Nephron progenitor cell (in vitro differentiated cells): ENCODE measurements at regions not wholly inside any gene's neighbourhood (a gene's known extent, or its start where the extent isn't known, plus 50 kb on each side); places are given as distances from the start of the nearest gene placed in this dataset.

Experiments
- DNase-seq: peaks from one replicate; pipeline ENCODE4 v3.0.0; 2021
- H3K27ac Mint-ChIP-seq: 2 replicates; pipeline ENCODE4 v1.8.0; 2021; ENCODE audit warnings: mild to moderate bottlenecking, moderate library complexity, mixed read lengths
- H3K27me3 Mint-ChIP-seq: 2 replicates; pipeline ENCODE4 v1.8.0; 2021; ENCODE audit warnings: mild to moderate bottlenecking, low read depth, mixed read lengths; ENCODE audit not compliant: poor library complexity
- H3K36me3 Mint-ChIP-seq: 2 replicates; pipeline ENCODE4 v1.8.0; 2021; ENCODE audit warnings: low read depth, mixed read lengths
- H3K4me1 Mint-ChIP-seq: 2 replicates; pipeline ENCODE4 v1.8.0; 2021; ENCODE audit warnings: mixed read lengths
- H3K4me3 Mint-ChIP-seq: 2 replicates; pipeline ENCODE4 v1.8.0; 2021; ENCODE audit warnings: mild to moderate bottlenecking, moderate library complexity, mixed read lengths
- H3K9me3 Mint-ChIP-seq: 2 replicates; pipeline ENCODE4 v1.8.0; 2021; ENCODE audit warnings: mild to moderate bottlenecking, moderate library complexity, mixed read lengths
- TF ChIP-seq, protein P1 (sequence below): fragments of 200-600 bp; sonication (generic); IDR thresholded peaks from 2 replicates; pipeline ENCODE4 v1.5.0; 2021; ENCODE audit warnings: antibody characterized with exemption

DNA sequence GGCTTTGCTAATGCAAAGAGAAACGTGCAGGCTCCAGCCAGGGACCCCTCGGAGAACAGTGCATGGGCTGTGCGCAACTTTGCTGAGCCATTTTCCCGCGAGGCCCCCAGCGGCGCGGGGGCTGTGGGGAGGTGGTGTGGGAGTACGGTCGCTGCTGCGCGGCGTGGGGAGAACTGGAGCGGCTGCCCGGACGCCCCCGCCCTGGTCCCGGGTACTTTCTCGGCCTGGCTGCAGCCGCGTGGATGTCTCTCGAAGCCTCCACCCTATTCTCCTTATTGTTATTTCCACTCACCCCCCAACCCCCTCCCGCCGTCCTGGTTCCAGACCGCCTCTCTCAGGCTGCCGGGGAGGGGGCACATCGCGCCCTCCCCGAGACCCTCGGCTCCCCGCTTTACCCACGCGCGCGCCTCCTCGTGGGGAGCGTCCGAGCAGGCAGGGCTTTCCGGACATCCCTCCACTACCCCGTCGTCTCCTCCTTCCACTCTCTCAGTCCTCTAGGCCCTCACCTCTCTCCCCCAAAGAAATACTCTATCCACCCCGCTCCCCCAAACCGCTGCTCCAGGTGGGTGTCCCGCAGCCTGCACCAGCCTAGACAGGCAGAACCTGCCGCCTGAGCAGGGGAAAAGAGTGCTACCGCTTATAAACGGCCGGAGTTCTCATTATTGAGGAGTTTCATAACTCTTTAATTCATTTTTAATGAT, 68.6 kb upstream of the TBCA start:
- Mint-ChIP-seq H3K36me3 (no peaks in the 10 kb centered on the region), H3K27me3 (peaks cover 92% of the 10 kb centered on the region), H3K27ac (no peak overlapping the region), H3K4me1 (peaks cover 46% of the 10 kb centered on the region), H3K4me3 (peak overlapping the region; percentile 82), H3K9me3 (no peaks in the 10 kb centered on the region)
- peak; percentile 43 for DNase-seq
- TF ChIP-seq, protein P1, sequence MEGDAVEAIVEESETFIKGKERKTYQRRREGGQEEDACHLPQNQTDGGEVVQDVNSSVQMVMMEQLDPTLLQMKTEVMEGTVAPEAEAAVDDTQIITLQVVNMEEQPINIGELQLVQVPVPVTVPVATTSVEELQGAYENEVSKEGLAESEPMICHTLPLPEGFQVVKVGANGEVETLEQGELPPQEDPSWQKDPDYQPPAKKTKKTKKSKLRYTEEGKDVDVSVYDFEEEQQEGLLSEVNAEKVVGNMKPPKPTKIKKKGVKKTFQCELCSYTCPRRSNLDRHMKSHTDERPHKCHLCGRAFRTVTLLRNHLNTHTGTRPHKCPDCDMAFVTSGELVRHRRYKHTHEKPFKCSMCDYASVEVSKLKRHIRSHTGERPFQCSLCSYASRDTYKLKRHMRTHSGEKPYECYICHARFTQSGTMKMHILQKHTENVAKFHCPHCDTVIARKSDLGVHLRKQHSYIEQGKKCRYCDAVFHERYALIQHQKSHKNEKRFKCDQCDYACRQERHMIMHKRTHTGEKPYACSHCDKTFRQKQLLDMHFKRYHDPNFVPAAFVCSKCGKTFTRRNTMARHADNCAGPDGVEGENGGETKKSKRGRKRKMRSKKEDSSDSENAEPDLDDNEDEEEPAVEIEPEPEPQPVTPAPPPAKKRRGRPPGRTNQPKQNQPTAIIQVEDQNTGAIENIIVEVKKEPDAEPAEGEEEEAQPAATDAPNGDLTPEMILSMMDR = no peak

DNA sequence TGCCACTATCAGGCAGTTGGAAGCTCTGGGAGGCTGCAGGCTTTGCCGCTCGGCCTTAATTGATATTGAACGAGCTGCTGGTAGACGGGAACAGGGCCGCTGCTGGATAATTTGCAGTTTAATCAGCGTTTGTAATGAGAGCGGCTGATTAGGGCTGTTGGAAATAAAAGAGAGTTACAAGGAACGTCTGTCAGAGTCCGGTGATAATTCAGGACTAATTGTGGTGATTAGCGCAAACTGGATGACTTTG, 68.2 kb upstream of the TBCA start:
- Mint-ChIP-seq H3K27ac (no peak overlapping the region), H3K4me1 (peaks cover 41% of the 10 kb centered on the region), H3K4me3 (peak overlapping the region; percentile 82), H3K36me3 (no peaks in the 10 kb centered on the region), H3K27me3 (peaks cover 92% of the 10 kb centered on the region), H3K9me3 (no peaks in the 10 kb centered on the region)
- TF ChIP-seq, protein P1 = no peak
- no peak for DNase-seq

DNA sequence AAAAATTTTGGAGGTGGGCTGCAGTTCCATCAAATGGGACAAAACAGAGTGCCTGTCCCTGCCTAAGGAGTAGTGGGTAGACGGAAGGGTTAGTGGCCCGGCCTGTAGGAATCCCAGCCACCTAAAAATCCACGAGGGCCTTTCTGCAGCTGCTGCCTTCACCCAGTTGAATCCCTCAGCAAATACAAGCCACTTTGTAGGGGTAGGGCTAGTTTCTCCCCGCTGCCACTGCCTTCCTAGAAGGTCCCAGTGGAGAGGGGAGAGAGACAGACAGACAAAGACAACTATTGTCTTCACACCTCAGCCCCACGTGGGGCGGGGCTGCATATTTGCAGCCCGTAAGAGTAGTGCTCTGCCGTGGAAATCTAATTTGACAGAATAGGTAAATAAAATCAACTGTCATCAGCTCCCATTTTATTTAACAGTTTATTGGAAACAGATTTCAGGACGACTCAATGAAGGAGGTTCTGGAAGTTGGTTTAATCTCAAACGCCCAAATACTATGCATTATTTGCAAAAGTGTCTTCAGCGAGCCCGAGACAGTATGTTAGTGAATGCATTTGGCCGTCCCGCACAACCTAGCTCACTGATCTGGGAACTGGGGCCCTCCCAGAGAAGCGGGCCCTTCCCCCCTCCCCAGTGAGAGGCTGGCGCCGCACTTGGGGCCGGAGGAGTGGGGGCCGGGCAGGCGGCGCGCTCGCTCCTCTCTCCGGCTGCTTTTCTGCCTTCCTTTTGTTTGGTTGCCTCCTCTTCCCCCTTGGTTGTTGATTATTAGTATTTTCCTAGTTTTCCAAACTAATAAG, 67.6 kb upstream of the TBCA start:
- TF ChIP-seq, protein P1 = no peak
- Mint-ChIP-seq H3K36me3 (no peaks in the 10 kb centered on the region), H3K9me3 (no peaks in the 10 kb centered on the region), H3K4me3 (peak overlapping the region; percentile 82), H3K27me3 (peaks cover 94% of the 10 kb centered on the region), H3K27ac (no peak overlapping the region), H3K4me1 (peaks cover 41% of the 10 kb centered on the region)
- DNase-seq = peak; percentile 39

DNA sequence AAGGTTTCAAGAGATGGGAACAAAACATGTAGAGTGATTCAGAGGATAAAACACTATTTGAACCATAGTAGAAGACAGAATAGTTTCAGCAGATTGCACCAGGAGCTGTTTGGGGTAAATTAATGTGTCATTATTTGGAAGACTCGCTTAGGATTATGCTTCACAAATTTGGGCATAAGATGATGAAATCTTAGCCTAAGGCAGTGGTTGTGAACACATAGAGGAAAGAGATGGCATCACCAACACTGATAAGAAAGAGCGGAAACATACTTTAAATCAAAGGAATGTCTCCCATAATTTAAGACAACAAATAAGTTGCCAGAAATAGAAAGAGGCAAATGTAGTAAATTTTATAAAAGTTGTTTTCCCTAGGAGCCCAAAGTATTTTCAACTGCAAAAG, 66.1 kb upstream of the TBCA start:
- no peaks in the 10 kb centered on the region for H3K9me3 Mint-ChIP-seq
- no peak overlapping the region for H3K27ac Mint-ChIP-seq
- DNase-seq = no peak
- peaks cover 26% of the 10 kb centered on the region for H3K4me1 Mint-ChIP-seq
- no peaks in the 10 kb centered on the region for H3K36me3 Mint-ChIP-seq
- TF ChIP-seq, protein P1 = no peak
- H3K27me3 Mint-ChIP-seq = peaks cover 84% of the 10 kb centered on the region
- no peak overlapping the region for H3K4me3 Mint-ChIP-seq

DNA sequence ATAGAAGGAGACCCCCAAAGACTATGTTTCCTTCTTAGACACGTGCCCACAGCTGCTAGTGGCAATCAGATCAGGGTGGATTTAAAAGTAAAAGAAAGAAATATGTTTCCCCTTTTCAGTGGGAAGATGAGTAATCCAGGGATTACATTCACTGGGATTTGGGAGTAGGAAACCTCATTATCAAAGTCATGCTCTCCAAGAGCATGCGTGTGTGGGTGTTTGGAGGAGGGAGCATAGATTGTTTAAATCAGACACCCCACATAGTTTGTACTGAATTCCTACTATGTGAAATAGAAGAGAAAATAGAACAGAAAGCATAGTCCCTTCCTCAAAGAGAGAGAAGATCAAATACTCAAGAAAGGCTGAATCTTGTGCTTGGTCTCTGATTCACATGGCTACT, 65.5 kb upstream of the TBCA start:
- H3K27ac Mint-ChIP-seq = no peak overlapping the region
- no peak overlapping the region for H3K4me3 Mint-ChIP-seq
- DNase-seq = no peak
- TF ChIP-seq, protein P1 = no peak
- H3K9me3 Mint-ChIP-seq = no peaks in the 10 kb centered on the region
- H3K4me1 Mint-ChIP-seq = peaks cover 20% of the 10 kb centered on the region
- peaks cover 78% of the 10 kb centered on the region for H3K27me3 Mint-ChIP-seq
- H3K36me3 Mint-ChIP-seq = no peaks in the 10 kb centered on the region

DNA sequence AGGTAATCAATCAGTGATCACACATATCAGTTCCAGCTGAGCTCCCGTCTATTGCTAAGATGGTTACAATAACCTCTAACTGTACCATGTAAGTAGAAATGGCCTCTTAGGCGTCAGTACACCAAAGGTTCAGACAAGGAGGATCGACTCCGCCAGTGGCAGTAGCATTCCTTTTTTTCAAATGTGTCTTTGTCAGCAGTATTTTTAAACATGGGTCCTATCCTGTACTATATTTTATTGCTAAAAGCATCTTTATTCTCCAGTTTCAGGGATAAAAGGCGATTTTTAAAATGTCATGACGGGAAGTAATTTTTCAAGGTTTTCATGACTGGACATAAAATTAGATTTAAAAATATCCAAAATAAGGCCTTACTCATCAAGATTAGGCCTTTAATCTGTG, 64.8 kb upstream of the TBCA start:
- peaks cover 71% of the 10 kb centered on the region for H3K27me3 Mint-ChIP-seq
- TF ChIP-seq, protein P1 = no peak

More for the DNA sequence above, 64.8 kb upstream of the TBCA start:
- DNase-seq = no peak
- Mint-ChIP-seq H3K4me1 (peaks cover 15% of the 10 kb centered on the region), H3K4me3 (no peak overlapping the region), H3K27ac (no peak overlapping the region), H3K9me3 (no peaks in the 10 kb centered on the region), H3K36me3 (no peaks in the 10 kb centered on the region)
